Right atrium auricular region (tissue), 2 donors: ENCODE measurements at regions not wholly inside any gene's neighbourhood (a gene's known extent, or its start where the extent isn't known, plus 50 kb on each side); places are given as distances from the start of the nearest gene placed in this dataset.

ENCODE experiments used
- DNase-seq: peaks from one replicate; pipeline ENCODE4 v3.0.0-alpha.2; 2019; ENCODE audit warnings: low spot score
- H3K27ac ChIP-seq, 2 donors: fragments of 200-600 bp; sonication (generic); 1 replicate in 1 of 2; 2 replicates in 1 of 2; pipeline ENCODE4 v1.5.1; 2016 to 2019
- H3K27me3 ChIP-seq, 2 donors: fragments of 200-600 bp; sonication (generic); one replicate each; pipeline versions ENCODE4 v1.5.1 to v1.6.0; 2017 to 2019
- H3K36me3 ChIP-seq: fragments of 200-600 bp; sonication (generic); one replicate; pipeline ENCODE4 v1.5.1; 2016
- H3K4me1 ChIP-seq, 2 donors: fragments of 200-600 bp; sonication (generic); one replicate each; pipeline versions ENCODE4 v1.5.1 to v1.6.0; 2017 to 2019
- H3K4me3 ChIP-seq, 2 donors: fragments of 200-600 bp; sonication (generic); 1 replicate in 1 of 2; 2 replicates in 1 of 2; pipeline ENCODE4 v1.5.1; 2017 to 2019; ENCODE audit warnings: mild to moderate bottlenecking in 1 of 2, moderate library complexity in 1 of 2
- H3K9me3 ChIP-seq, 2 donors: fragments of 200-600 bp; sonication (generic); one replicate each; pipeline ENCODE4 v1.5.1; 2019
- CTCF ChIP-seq, 2 donors: fragments of 200-600 bp; sonication (generic); IDR thresholded peaks; one replicate each; pipeline ENCODE4 v1.5.1; 2019; ENCODE audit warnings: antibody characterized with exemption in 2 of 2

- no peak for DNase-seq
- H3K36me3 ChIP-seq: no peaks in the 10 kb centered on the region
- H3K9me3 ChIP-seq: no peaks in the 10 kb centered on the region
Measured at GRCh38 chr16:16805809-16806208, 426.9 kb downstream of the NPIPA7 start.

DNA sequence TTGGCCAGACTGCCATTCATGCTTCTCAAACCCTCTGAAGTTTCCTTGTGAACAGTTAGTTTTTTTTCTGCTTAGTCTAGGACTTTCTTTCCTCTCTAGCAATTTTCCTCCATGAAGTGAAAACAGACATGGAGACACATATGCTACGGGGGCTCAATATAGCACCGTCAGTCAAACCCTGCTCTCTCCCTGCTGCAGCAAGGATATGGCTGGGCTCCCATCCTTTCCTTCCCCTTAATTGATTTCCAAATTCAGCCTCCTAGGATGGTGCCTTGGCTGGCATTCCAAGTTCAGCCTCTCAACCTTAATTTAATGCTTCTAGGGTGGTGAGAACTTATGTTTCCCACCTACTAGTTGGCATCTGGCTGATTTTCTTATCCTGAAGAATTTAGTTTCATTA, 436.7 kb downstream of the NPIPA7 start:
- no peak overlapping the region for H3K4me3 ChIP-seq
- H3K36me3 ChIP-seq: no peaks in the 10 kb centered on the region
- no peak for TF ChIP-seq CTCF (IDR thresholded peaks at IDR 0.05)
- H3K27ac ChIP-seq: no peak overlapping the region
- H3K27me3 ChIP-seq: no peaks in the 10 kb centered on the region
- no peaks in the 10 kb centered on the region for H3K4me1 ChIP-seq
- H3K9me3 ChIP-seq: peaks cover 0 to 11% of the 10 kb centered on the region in 2 donors
- DNase-seq: no peak

More at GRCh38 chr16:16805809-16806208, 426.9 kb downstream of the NPIPA7 start:
- no peak for TF ChIP-seq CTCF (IDR thresholded peaks at IDR 0.05)
- Histone ChIP-seq H3K27me3 (no peaks in the 10 kb centered on the region), H3K27ac (no peak overlapping the region), H3K4me1 (no peaks in the 10 kb centered on the region), H3K4me3 (no peak overlapping the region)

DNA sequence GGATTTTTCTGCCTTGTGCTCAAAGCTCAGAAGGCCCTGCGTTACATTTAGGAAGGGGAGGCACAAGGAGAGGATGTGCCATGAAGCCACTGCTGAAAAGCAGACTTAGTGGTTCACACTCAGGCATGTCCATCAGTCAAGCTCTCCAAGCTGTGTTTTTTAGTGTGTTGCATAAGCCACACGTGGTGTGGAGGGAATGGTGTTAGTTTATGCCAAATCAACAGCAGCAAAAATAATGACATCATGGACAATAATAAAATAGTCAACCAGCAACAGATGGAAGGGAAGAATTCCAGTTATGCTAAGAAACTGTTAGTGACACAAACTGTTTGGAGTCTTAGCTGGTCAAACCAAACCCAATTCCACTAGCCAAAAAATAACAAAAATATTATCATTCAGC, 438.3 kb downstream of the NPIPA7 start:
- Histone ChIP-seq H3K4me3 (no peak overlapping the region), H3K27ac (no peak overlapping the region), H3K4me1 (no peaks in the 10 kb centered on the region), H3K27me3 (no peaks in the 10 kb centered on the region), H3K9me3 (peaks cover 0 to 11% of the 10 kb centered on the region in 2 donors), H3K36me3 (no peaks in the 10 kb centered on the region)
- TF ChIP-seq CTCF (IDR thresholded peaks at IDR 0.05): no peak
- DNase-seq: no peak

DNA sequence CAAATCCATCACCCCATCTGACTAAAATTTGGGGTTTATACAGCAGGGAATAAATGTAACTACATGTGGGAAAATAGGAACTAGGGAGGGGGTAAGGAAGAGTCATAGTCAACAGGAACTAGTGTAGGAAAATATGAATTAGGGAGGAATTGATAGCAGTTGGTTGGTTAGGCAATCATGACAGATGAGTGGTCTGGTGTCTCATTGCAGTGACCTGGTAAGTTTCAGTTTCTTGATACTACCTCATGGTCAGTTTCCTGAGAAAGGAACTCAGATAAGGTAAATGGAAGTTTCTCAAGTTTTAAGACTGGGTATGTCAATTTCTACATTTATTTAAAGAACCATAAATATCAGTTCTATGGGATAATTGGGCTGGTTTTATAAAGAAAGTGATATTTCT, 442.3 kb downstream of the NPIPA7 start:
- no peaks in the 10 kb centered on the region for H3K27me3 ChIP-seq
- peaks cover 0 to 11% of the 10 kb centered on the region in 2 donors for H3K9me3 ChIP-seq
- H3K27ac ChIP-seq: no peak overlapping the region
- no peak overlapping the region for H3K4me3 ChIP-seq
- H3K36me3 ChIP-seq: no peaks in the 10 kb centered on the region
- TF ChIP-seq CTCF (IDR thresholded peaks at IDR 0.05): no peak
- no peak for DNase-seq
- no peaks in the 10 kb centered on the region for H3K4me1 ChIP-seq

DNA sequence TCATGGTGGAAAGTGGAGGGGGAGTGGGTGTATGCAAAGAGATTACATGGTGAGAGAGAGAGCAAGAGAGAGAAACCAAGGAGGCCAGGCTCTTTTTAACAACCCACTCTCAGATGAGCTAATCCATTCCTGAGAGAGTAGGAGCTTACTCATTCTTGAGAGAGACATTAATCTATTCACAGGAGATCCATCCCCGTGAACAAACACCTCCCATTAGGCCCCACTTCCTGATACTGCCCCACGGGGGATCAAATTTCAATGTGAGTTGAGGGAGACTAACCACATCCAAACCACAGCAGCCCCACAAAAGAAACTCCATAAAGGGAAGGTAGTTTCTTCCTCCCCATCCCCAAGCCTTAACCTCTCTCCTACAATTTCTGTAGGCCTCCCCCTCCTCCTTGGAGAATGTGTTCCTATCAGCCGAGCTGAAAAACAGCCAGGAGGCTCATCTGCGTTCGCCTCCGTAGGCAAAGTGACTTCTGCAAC, 450.0 kb downstream of the NPIPA7 start:
- Histone ChIP-seq H3K27ac (no peak overlapping the region), H3K4me3 (no peak overlapping the region), H3K27me3 (no peaks in the 10 kb centered on the region), H3K4me1 (no peaks in the 10 kb centered on the region), H3K36me3 (no peaks in the 10 kb centered on the region), H3K9me3 (no peaks in the 10 kb centered on the region)
- no peak for TF ChIP-seq CTCF (IDR thresholded peaks at IDR 0.05)
- no peak for DNase-seq

- H3K4me3 ChIP-seq: no peak overlapping the region
- H3K9me3 ChIP-seq: no peaks in the 10 kb centered on the region
- H3K36me3 ChIP-seq: no peaks in the 10 kb centered on the region
- DNase-seq: no peak
- no peak for TF ChIP-seq CTCF (IDR thresholded peaks at IDR 0.05)
- no peaks in the 10 kb centered on the region for H3K27me3 ChIP-seq
- H3K4me1 ChIP-seq: no peaks in the 10 kb centered on the region
- H3K27ac ChIP-seq: no peak overlapping the region
Measured at GRCh38 chr16:16830401-16830800, 451.5 kb downstream of the NPIPA7 start.
